ENCODE measurements at regions not wholly inside any gene's neighbourhood (a gene's known extent, or its start where the extent isn't known, plus 50 kb on each side); places are given as distances from the start of the nearest gene placed in this dataset.

- DNase-seq (no peak), ATAC-seq (no peak)
- Mint-ChIP-seq H3K4me3 (no peak overlapping the region), H3K9me3 (ENCODE audit: insufficient read depth) (no peaks in the 10 kb centered on the region), H3K4me1 (ENCODE audit: low read depth) (peaks cover 3% of the 10 kb centered on the region), H3K27me3 (ENCODE audit: low read depth) (peaks cover 4% of the 10 kb centered on the region), H3K27ac (no peak overlapping the region), H3K36me3 (ENCODE audit: low read depth) (no peaks in the 10 kb centered on the region)
- ChIA-PET CTCF (no interaction called here), POLR2A (no interaction called here)
These were observed 51.9 kb upstream of the TSPAN11 start for GRCh38 chr12:30874455-30875321.

DNA sequence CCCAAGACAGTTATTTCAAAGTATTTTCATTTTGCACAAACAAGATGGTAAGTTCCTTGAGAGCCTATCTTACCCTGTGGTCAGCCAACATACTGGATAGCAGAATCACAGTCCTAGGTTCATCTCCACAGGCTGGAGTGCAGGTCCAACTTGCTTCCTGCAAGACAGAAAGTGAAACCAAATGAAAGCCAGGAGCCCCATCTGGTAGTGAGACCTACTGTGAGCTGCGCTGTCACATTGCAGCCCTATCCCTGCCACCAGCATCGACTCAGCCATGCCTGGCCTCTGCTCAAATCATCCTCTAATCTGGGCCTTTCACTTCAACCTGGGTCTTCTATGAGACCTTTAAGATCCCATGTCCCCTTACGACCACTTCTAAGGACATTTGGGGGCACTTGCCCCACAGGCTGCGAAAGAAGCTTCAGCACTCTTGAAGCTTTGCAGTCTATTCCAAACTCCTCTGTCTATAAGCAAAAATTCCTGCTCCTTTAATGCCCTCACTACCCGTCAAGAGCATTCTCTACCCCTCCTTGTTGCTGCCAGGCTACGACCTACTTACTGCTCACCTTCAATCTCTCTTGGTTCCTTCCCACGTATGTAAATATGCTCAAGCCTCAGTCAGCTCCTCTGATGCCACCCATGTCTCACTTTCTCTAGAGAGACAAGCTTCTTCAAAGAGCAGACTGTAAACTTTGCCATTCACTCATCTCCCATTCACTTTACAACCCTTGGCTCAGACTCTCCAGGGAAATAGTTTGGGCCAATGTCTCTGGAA lies 55.9 kb upstream of the TSPAN11 start:
- DNase-seq, result no peak
- Mint-ChIP-seq H3K27ac (no peak overlapping the region), H3K36me3 (ENCODE audit: low read depth) (no peaks in the 10 kb centered on the region), H3K9me3 (ENCODE audit: insufficient read depth) (no peaks in the 10 kb centered on the region), H3K27me3 (ENCODE audit: low read depth) (peaks cover 7% of the 10 kb centered on the region), H3K4me3 (no peak overlapping the region), H3K4me1 (ENCODE audit: low read depth) (peaks cover 3% of the 10 kb centered on the region)
- CTCF ChIA-PET, result no interaction called here
- ATAC-seq, result no peak
- POLR2A ChIA-PET, result no interaction called here

DNA sequence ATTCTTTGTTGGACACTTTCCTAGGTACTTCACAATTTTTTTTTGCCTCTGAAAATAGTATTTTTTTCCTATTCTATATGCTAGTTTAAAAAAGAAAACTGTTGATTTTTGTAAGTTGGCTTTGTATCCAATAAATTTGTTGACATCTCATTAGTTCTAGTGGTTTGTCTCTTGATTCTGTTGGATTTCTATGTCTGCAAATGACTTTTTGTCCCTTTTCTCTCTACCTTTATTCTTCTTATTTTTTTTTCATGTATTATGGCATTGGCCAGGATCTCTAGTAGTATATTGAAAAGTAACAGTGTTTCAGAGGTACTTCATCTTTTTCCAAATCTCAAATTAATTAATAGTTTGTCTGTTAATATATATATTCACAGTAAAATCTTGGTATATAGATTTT lies 59.1 kb upstream of the TSPAN11 start:
- POLR2A ChIA-PET, result no interaction called here
- CTCF ChIA-PET, result interaction anchor here (0.8 kb wide), 1 partner anchor 16 kb away, joined by 3 read pairs; no protein-coding TSS in a partner anchor
- H3K36me3 Mint-ChIP-seq (ENCODE audit: low read depth), result no peaks in the 10 kb centered on the region
- H3K9me3 Mint-ChIP-seq (ENCODE audit: insufficient read depth), result no peaks in the 10 kb centered on the region
- no peak overlapping the region for H3K27ac Mint-ChIP-seq
- no peak overlapping the region for H3K4me3 Mint-ChIP-seq
- no peak for ATAC-seq
- peaks cover 3% of the 10 kb centered on the region for H3K4me1 Mint-ChIP-seq (ENCODE audit: low read depth)
- H3K27me3 Mint-ChIP-seq (ENCODE audit: low read depth), result peaks cover 19% of the 10 kb centered on the region
- DNase-seq, result no peak

DNA sequence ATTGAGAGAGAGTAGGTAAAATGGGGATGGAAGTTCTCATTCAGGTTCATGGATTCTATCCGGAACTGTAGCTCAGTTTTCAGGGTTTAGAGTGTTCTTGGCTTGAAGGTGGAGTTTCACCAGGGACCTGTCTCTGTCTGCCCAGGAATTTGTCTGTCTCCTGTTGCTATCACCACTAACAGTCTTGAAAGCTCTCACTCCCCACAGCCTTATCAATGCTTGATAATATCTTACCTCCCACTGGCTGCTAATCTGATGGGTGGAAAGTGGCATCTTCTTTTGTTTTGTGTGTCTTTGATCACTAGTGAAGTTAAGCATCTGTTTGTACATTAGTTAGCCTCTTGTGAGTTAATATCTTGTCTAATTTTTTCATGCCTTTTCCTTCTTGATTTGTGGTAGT lies 60.3 kb upstream of the TSPAN11 start:
- ChIA-PET POLR2A (no interaction called here), CTCF (no interaction called here)
- DNase-seq (no peak), ATAC-seq (no peak)
- Mint-ChIP-seq H3K36me3 (ENCODE audit: low read depth) (no peaks in the 10 kb centered on the region), H3K4me1 (ENCODE audit: low read depth) (peaks cover 3% of the 10 kb centered on the region), H3K4me3 (no peak overlapping the region), H3K9me3 (ENCODE audit: insufficient read depth) (no peaks in the 10 kb centered on the region), H3K27ac (no peak overlapping the region), H3K27me3 (ENCODE audit: low read depth) (peaks cover 19% of the 10 kb centered on the region)

GRCh38 chr12:30863839-30864238 lies 62.7 kb upstream of the TSPAN11 start:
- POLR2A ChIA-PET, result no interaction called here
- ATAC-seq (no peak), DNase-seq (no peak)
- no peak overlapping the region for H3K27ac Mint-ChIP-seq
- H3K36me3 Mint-ChIP-seq (ENCODE audit: low read depth), result no peaks in the 10 kb centered on the region
- no peaks in the 10 kb centered on the region for H3K4me1 Mint-ChIP-seq (ENCODE audit: low read depth)
- no peaks in the 10 kb centered on the region for H3K9me3 Mint-ChIP-seq (ENCODE audit: insufficient read depth)
- peaks cover 16% of the 10 kb centered on the region for H3K27me3 Mint-ChIP-seq (ENCODE audit: low read depth)
- H3K4me3 Mint-ChIP-seq, result no peak overlapping the region
- CTCF ChIA-PET, result interaction anchor here (1.4 kb wide), 1 partner anchor 56 kb away, joined by 3 read pairs; no protein-coding TSS in a partner anchor

GRCh38 chr12:30862486-30862885 lies 64.1 kb upstream of the TSPAN11 start:
- no peak overlapping the region for H3K27ac Mint-ChIP-seq
- H3K27me3 Mint-ChIP-seq (ENCODE audit: low read depth), result peaks cover 16% of the 10 kb centered on the region
- H3K9me3 Mint-ChIP-seq (ENCODE audit: insufficient read depth), result no peaks in the 10 kb centered on the region
- ChIA-PET CTCF (interaction anchor here (1.0 to 1.3 kb wide), 2 partner anchors 12 to 14 kb away, joined by 4 read pairs; no protein-coding TSS in a partner anchor), POLR2A (no interaction called here)
- DNase-seq (no peak), ATAC-seq (no peak)
- no peaks in the 10 kb centered on the region for H3K36me3 Mint-ChIP-seq (ENCODE audit: low read depth)
- no peaks in the 10 kb centered on the region for H3K4me1 Mint-ChIP-seq (ENCODE audit: low read depth)
- H3K4me3 Mint-ChIP-seq, result no peak overlapping the region

DNA sequence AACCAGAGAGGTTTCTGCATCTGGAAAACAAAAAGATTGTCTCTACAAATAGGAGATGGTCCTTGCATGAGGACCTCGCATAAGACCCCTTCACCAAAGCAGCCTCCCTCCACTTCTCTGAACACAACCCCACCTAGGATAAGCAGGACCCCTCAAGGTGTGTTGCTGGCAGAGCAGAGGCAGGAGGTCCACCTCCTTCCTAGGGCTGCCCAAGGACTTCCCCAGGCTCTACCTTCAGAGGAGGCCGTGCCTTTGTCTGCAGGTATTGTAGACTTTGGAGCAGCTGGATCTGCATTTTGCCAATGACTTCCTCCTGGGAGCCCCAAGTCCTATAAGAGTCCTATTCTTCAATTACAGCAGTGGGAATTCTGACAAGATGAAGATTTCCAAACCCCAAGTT lies 67.3 kb upstream of the TSPAN11 start:
- no peak for ATAC-seq
- Mint-ChIP-seq H3K4me3 (no peak overlapping the region), H3K27ac (no peak overlapping the region), H3K9me3 (ENCODE audit: insufficient read depth) (no peaks in the 10 kb centered on the region), H3K27me3 (ENCODE audit: low read depth) (peaks cover 5% of the 10 kb centered on the region), H3K4me1 (ENCODE audit: low read depth) (no peaks in the 10 kb centered on the region), H3K36me3 (ENCODE audit: low read depth) (no peaks in the 10 kb centered on the region)
- POLR2A ChIA-PET, result no interaction called here
- DNase-seq, result no peak
- CTCF ChIA-PET, result interaction anchor here (0.7 kb wide), 1 partner anchor 31 kb away, joined by 3 read pairs; no protein-coding TSS in a partner anchor

DNA sequence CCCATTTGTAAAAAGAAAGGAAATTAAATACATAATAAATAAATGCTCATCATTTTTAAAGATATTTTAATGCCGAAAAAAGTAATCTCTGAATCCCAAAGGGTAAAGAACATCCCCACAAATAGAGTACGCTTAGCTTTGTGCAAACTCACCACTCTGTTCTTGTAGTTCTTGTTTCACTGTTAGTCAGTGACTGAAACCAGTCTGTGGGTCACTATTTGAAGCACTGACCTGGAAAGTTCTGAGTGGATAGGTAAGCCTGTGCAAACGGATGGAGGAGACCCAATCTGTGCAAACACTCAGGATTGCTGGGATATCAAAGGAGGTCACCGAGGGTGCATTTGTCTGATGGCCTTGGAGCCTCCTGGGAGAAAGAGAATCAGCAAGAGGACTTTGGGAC lies 68.1 kb upstream of the TSPAN11 start:
- no peak for DNase-seq
- Mint-ChIP-seq H3K27me3 (ENCODE audit: low read depth) (peaks cover 1% of the 10 kb centered on the region), H3K27ac (no peak overlapping the region), H3K9me3 (ENCODE audit: insufficient read depth) (no peaks in the 10 kb centered on the region), H3K36me3 (ENCODE audit: low read depth) (no peaks in the 10 kb centered on the region), H3K4me1 (ENCODE audit: low read depth) (no peaks in the 10 kb centered on the region), H3K4me3 (no peak overlapping the region)
- ChIA-PET POLR2A (no interaction called here), CTCF (no interaction called here)
- no peak for ATAC-seq

DNA sequence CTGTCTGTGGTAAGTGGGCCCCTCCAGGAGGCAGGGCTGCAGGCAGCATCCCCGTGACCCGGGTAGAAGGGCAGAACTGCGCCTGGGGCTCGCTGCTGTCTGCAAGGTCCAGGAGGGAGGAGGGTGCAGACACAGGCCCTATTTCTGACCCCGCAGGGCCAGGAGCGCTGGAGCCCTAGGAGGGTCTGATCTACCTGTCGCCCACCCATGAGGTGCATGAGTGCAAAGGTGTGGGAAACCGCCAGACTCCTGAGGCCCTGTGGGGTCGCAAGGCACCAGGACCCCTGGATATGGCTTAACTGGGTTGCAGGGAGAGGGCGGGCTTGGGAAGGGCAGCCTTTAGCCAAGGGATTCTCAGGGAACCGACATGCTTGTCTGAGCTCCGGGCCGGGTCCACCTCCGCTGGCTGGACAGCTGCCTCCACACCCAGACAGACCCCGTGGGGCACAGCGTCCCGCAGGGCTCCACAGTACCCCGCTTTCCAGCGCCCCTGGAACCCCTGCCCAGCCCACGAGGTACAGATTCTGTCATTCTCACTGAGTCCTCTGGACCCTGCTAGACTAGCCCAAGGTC lies 72.9 kb upstream of the TSPAN11 start:
- no peak overlapping the region for H3K27ac Mint-ChIP-seq
- CTCF ChIA-PET, result no interaction called here
- H3K27me3 Mint-ChIP-seq (ENCODE audit: low read depth), result no peaks in the 10 kb centered on the region
- peaks cover 6% of the 10 kb centered on the region for H3K4me1 Mint-ChIP-seq (ENCODE audit: low read depth)
- POLR2A ChIA-PET, result no interaction called here
- ATAC-seq, result no peak
- no peaks in the 10 kb centered on the region for H3K36me3 Mint-ChIP-seq (ENCODE audit: low read depth)
- no peak for DNase-seq
- H3K9me3 Mint-ChIP-seq (ENCODE audit: insufficient read depth), result no peaks in the 10 kb centered on the region
- H3K4me3 Mint-ChIP-seq, result no peak overlapping the region

GRCh38 chr12:30850684-30851083 lies 75.9 kb upstream of the TSPAN11 start:
- ChIA-PET POLR2A (no interaction called here), CTCF (interaction anchor here (0.9 to 2.2 kb wide), 4 partner anchors 12 to 421 kb away, joined by 3 to 16 read pairs (median 4); no protein-coding TSS in a partner anchor)
- H3K4me3 Mint-ChIP-seq, result no peak overlapping the region
- no peaks in the 10 kb centered on the region for H3K27me3 Mint-ChIP-seq (ENCODE audit: low read depth)
- H3K27ac Mint-ChIP-seq, result no peak overlapping the region
- no peaks in the 10 kb centered on the region for H3K9me3 Mint-ChIP-seq (ENCODE audit: insufficient read depth)
- no peaks in the 10 kb centered on the region for H3K36me3 Mint-ChIP-seq (ENCODE audit: low read depth)
- H3K4me1 Mint-ChIP-seq (ENCODE audit: low read depth), result peaks cover 6% of the 10 kb centered on the region
- no peak for ATAC-seq
- no peak for DNase-seq

GRCh38 chr12:30847259-30847658 lies 79.3 kb upstream of the TSPAN11 start:
- Mint-ChIP-seq H3K36me3 (ENCODE audit: low read depth) (no peaks in the 10 kb centered on the region), H3K4me3 (no peak overlapping the region), H3K27me3 (ENCODE audit: low read depth) (no peaks in the 10 kb centered on the region), H3K9me3 (ENCODE audit: insufficient read depth) (no peaks in the 10 kb centered on the region), H3K4me1 (ENCODE audit: low read depth) (peaks cover 6% of the 10 kb centered on the region), H3K27ac (no peak overlapping the region)
- POLR2A ChIA-PET, result interaction anchor here (1.2 kb wide), 1 partner anchor 139 kb away, joined by 5 read pairs; no protein-coding TSS in a partner anchor
- CTCF ChIA-PET, result interaction anchor here (0.9 to 5.6 kb wide), 20 partner anchors 15 to 1327 kb away, joined by 3 to 41 read pairs (median 4); no protein-coding TSS in a partner anchor
- DNase-seq (peak; percentile 63), ATAC-seq (no peak)

- POLR2A ChIA-PET, result no interaction called here
- ATAC-seq (no peak), DNase-seq (no peak)
- CTCF ChIA-PET, result interaction anchor here (0.9 to 5.6 kb wide), 16 partner anchors 18 to 1297 kb away, joined by 3 to 41 read pairs (median 4); no protein-coding TSS in a partner anchor
- no peaks in the 10 kb centered on the region for H3K9me3 Mint-ChIP-seq (ENCODE audit: insufficient read depth)
- H3K27me3 Mint-ChIP-seq (ENCODE audit: low read depth), result no peaks in the 10 kb centered on the region
- H3K27ac Mint-ChIP-seq, result no peak overlapping the region
- H3K4me3 Mint-ChIP-seq, result no peak overlapping the region
- H3K4me1 Mint-ChIP-seq (ENCODE audit: low read depth), result peaks cover 4% of the 10 kb centered on the region
- H3K36me3 Mint-ChIP-seq (ENCODE audit: low read depth), result no peaks in the 10 kb centered on the region
These were observed 79.8 kb upstream of the TSPAN11 start for GRCh38 chr12:30846776-30847175.

Measured in activated CD8-positive, alpha-beta T cell treated with anti-CD3 and anti-CD28 coated beads, Interleukin-2, amount 10 ng/mL, durations not matched to agents 7 days and 5 days (primary cell).